ENCODE measurements at regions not wholly inside any gene's neighbourhood (a gene's known extent, or its start where the extent isn't known, plus 50 kb on each side); places are given as distances from the start of the nearest gene placed in this dataset.

DNA sequence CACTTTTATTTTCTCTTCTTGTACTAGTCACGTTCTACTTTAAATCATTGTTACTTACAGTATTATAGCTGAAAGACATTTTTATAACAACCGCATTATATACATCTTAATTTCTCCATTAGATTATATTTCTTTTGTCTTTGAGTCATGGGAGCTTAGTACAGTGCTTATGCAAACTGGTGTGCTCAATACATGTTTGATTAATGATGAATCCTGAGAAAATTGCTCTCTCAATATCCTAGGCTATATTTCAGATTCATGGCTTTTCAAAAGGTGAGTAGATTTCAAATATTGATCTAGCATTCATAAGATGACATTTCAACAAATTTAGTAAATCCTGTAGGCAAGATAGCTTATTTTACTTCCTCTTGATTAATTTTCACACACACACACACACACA is 102.2 kb upstream of the FST start:
- Histone ChIP-seq H3K79me2 (ENCODE audit: low read depth) (no peaks in the 10 kb centered on the region), H3K9me3 (ENCODE audit: insufficient read depth, low read depth) (no peaks in the 10 kb centered on the region), H3K4me1 (replicated peaks; ENCODE audit: insufficient read depth) (no peaks in the 10 kb centered on the region), H4K20me1 (ENCODE audit: insufficient read depth) (no peaks in the 10 kb centered on the region), H3K4me2 (no peak overlapping the region), H3F3A (ENCODE audit: insufficient read depth, low read depth) (no peaks in the 10 kb centered on the region), H3K9me2 (ENCODE audit: insufficient read depth) (no peaks in the 10 kb centered on the region), H3K4me3 (no peak overlapping the region), H2AFZ (no peak overlapping the region), H3K27me3 (ENCODE audit: insufficient read depth, low read depth) (no peaks in the 10 kb centered on the region), H3K27ac (no peak overlapping the region), H3K36me3 (ENCODE audit: low read depth) (no peaks in the 10 kb centered on the region)
- DNase-seq = no peak
- CTCF ChIA-PET = no interaction called here
- TF ChIP-seq, protein P1, sequence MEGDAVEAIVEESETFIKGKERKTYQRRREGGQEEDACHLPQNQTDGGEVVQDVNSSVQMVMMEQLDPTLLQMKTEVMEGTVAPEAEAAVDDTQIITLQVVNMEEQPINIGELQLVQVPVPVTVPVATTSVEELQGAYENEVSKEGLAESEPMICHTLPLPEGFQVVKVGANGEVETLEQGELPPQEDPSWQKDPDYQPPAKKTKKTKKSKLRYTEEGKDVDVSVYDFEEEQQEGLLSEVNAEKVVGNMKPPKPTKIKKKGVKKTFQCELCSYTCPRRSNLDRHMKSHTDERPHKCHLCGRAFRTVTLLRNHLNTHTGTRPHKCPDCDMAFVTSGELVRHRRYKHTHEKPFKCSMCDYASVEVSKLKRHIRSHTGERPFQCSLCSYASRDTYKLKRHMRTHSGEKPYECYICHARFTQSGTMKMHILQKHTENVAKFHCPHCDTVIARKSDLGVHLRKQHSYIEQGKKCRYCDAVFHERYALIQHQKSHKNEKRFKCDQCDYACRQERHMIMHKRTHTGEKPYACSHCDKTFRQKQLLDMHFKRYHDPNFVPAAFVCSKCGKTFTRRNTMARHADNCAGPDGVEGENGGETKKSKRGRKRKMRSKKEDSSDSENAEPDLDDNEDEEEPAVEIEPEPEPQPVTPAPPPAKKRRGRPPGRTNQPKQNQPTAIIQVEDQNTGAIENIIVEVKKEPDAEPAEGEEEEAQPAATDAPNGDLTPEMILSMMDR (conservative IDR thresholded peaks at IDR 0.05) = no peak
- no peak for TF ChIP-seq EZH2 (IDR thresholded peaks at IDR 0.05; ENCODE audit: low read depth)
- POLR2A ChIA-PET (ENCODE audit: unreplicated experiment) = interaction anchor here (0.6 to 0.7 kb wide), 2 partner anchors 100 to 1515 kb away, joined by 3 to 5 read pairs; no protein-coding TSS in a partner anchor
- intact Hi-C loops (cut with micrococcal nuclease; ENCODE audit: unreplicated experiment) = no loop called here
- BruUV-seq (replicated peaks) = no TSS peak

DNA sequence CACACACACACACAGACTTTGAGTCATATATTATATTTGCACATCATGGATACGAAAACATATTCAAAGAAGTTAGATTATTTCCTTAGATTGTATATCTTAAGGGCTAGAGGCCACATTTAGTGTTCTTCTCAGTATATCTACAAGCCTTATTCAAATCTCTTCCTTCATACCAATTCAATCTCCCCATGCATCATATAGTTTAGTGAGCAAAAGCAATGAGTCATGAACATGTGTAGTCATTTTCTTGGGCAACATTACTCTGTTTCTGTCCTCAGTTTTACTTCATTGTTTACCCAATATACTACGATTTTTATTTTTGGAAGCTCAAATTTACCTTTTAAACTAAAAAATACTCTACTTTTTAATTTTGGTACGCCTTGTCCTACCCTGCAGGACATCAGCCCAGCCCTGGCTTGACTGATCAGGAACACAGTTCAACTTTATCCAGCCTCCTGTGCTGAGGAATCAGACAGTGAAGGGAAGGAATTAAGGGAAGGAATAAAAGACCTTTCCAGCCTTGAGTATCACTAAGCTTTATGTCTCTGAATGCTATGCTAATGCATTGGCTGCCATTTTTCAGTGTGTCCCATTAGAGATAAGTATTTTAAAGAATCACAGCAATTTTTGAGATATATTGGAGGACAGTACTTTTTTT is 101.7 kb upstream of the FST start:
- Histone ChIP-seq H3K27ac (no peak overlapping the region), H3K4me1 (replicated peaks; ENCODE audit: insufficient read depth) (no peaks in the 10 kb centered on the region), H3K9me3 (ENCODE audit: insufficient read depth, low read depth) (no peaks in the 10 kb centered on the region), H3K4me3 (no peak overlapping the region), H3K36me3 (ENCODE audit: low read depth) (no peaks in the 10 kb centered on the region), H3K9me2 (ENCODE audit: insufficient read depth) (no peaks in the 10 kb centered on the region), H3K27me3 (ENCODE audit: insufficient read depth, low read depth) (no peaks in the 10 kb centered on the region), H2AFZ (no peak overlapping the region), H3K4me2 (no peak overlapping the region), H4K20me1 (ENCODE audit: insufficient read depth) (no peaks in the 10 kb centered on the region), H3K79me2 (ENCODE audit: low read depth) (no peaks in the 10 kb centered on the region), H3F3A (ENCODE audit: insufficient read depth, low read depth) (no peaks in the 10 kb centered on the region)
- no peak for DNase-seq
- no TSS peak for BruUV-seq (replicated peaks)
- POLR2A ChIA-PET (ENCODE audit: unreplicated experiment) = interaction anchor here (0.6 kb wide), 1 partner anchor 100 kb away, joined by 5 read pairs; no protein-coding TSS in a partner anchor
- TF ChIP-seq, protein P1 (conservative IDR thresholded peaks at IDR 0.05) = no peak
- TF ChIP-seq EZH2 (IDR thresholded peaks at IDR 0.05; ENCODE audit: low read depth) = no peak
- CTCF ChIA-PET = no interaction called here
- intact Hi-C loops (cut with micrococcal nuclease; ENCODE audit: unreplicated experiment) = no loop called here

DNA sequence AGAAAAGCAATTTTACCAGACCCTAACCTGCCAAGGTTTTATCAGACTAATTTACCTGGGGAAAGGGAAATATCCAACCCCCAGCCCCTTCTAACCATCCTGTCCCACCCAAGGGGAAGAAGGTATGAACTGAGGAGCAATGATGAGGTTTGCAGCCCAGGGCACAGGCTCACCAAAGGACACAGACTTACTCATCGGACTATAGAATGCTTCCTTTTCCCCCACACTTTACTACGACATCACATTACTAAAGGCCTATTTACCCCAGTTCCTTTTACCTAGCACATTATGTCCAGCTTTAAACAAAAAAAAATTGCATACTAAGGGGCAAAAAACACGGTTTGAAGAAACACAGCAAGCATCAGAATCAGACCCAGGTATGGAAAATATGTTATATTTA is 94.1 kb upstream of the FST start:
- no peak for DNase-seq
- Histone ChIP-seq H3K36me3 (ENCODE audit: low read depth) (no peaks in the 10 kb centered on the region), H3K4me3 (no peak overlapping the region), H3K4me2 (no peak overlapping the region), H3K9me2 (ENCODE audit: insufficient read depth) (no peaks in the 10 kb centered on the region), H3K27ac (no peak overlapping the region), H4K20me1 (ENCODE audit: insufficient read depth) (no peaks in the 10 kb centered on the region), H3K9me3 (ENCODE audit: insufficient read depth, low read depth) (peaks cover 22% of the 10 kb centered on the region), H3F3A (ENCODE audit: insufficient read depth, low read depth) (no peaks in the 10 kb centered on the region), H3K79me2 (ENCODE audit: low read depth) (no peaks in the 10 kb centered on the region), H3K4me1 (replicated peaks; ENCODE audit: insufficient read depth) (no peaks in the 10 kb centered on the region), H2AFZ (no peak overlapping the region), H3K27me3 (ENCODE audit: insufficient read depth, low read depth) (no peaks in the 10 kb centered on the region)
- ChIA-PET POLR2A (ENCODE audit: unreplicated experiment) (no interaction called here), CTCF (no interaction called here)
- intact Hi-C loops (cut with micrococcal nuclease; ENCODE audit: unreplicated experiment) = no loop called here
- TF ChIP-seq, protein P1 (conservative IDR thresholded peaks at IDR 0.05) = no peak
- no peak for TF ChIP-seq EZH2 (IDR thresholded peaks at IDR 0.05; ENCODE audit: low read depth)
- no TSS peak for BruUV-seq (replicated peaks)

All from PC-9 (cell line).